CD4-positive, alpha-beta T cell (primary cell): ENCODE measurements at regions not wholly inside any gene's neighbourhood (a gene's known extent, or its start where the extent isn't known, plus 50 kb on each side); places are given as distances from the start of the nearest gene placed in this dataset.

Source experiments
- ATAC-seq: fragments of 200-7000 bp; cut with Tn5 transposase; one replicate; pipeline ENCODE4 v1.10.0; 2022; ENCODE audit warnings: mild to moderate bottlenecking; ENCODE audit not compliant: poor library complexity
- CTCF ChIA-PET: fragments of 350-600 bp; sonication (Branson Sonifier 250); formaldehyde crosslinking; loops from one replicate; lab custom pipeline; 2021; ENCODE audit warnings: antibody characterized with exemption, inconsistent platforms; lab: Charles Lee
- POLR2A ChIA-PET: fragments of 350-600 bp; sonication (Branson Sonifier 250); formaldehyde crosslinking; loops from one replicate; lab custom pipeline; 2021; ENCODE audit warnings: antibody characterized with exemption, inconsistent platforms; lab: Charles Lee
- DNase-seq, 14 experiments: peaks; one replicate each; pipeline ENCODE4 v3.0.0-alpha.2; 2013 to 2020; ENCODE audit warnings: mixed read lengths in 2 of 14
- H3K27ac ChIP-seq, 2 donors: one replicate each; pipeline versions ENCODE4 v1.5.1 to v1.7.0; 2013; ENCODE audit warnings: low read length in 2 of 2, low read depth in 1 of 2, mild to moderate bottlenecking in 1 of 2
- H3K27me3 ChIP-seq, 2 experiments: 1 replicate in 1 of 2; 2 replicates in 1 of 2; pipeline versions ENCODE4 v1.6.1 to v1.7.0; 2013; ENCODE audit warnings: low read length in 2 of 2, control low read depth in 1 of 2, mild to moderate bottlenecking in 1 of 2, moderate library complexity in 1 of 2; ENCODE audit not compliant: insufficient read depth in 2 of 2, control insufficient read depth in 1 of 2
- H3K36me3 ChIP-seq: one replicate; pipeline ENCODE4 v1.6.1; 2013; ENCODE audit warnings: low read length, control low read depth; ENCODE audit not compliant: insufficient read depth
- H3K4me1 ChIP-seq: one replicate; pipeline ENCODE4 v1.6.1; 2013; ENCODE audit warnings: low read length, control low read depth; ENCODE audit not compliant: insufficient read depth
- H3K4me3 ChIP-seq: one replicate; pipeline ENCODE4 v1.5.1; 2013; ENCODE audit warnings: mild to moderate bottlenecking, low read length, moderate library complexity
- H3K9me3 ChIP-seq, 2 experiments: 1 replicate in 1 of 2; 2 replicates in 1 of 2; pipeline versions ENCODE4 v1.6.1 to v1.7.0; 2013; ENCODE audit warnings: low read length in 2 of 2, mild to moderate bottlenecking in 2 of 2, control low read depth in 1 of 2, moderate library complexity in 1 of 2; ENCODE audit not compliant: control insufficient read depth in 1 of 2, insufficient read depth in 1 of 2
- H3K27ac Mint-ChIP-seq: one replicate; pipeline ENCODE4 v1.8.0; 2020; ENCODE audit warnings: mixed read lengths
- H3K27me3 Mint-ChIP-seq: one replicate; pipeline ENCODE4 v1.8.0; 2021; ENCODE audit warnings: mixed read lengths
- H3K36me3 Mint-ChIP-seq: one replicate; pipeline ENCODE4 v1.8.0; 2021; ENCODE audit warnings: low read depth, mixed read lengths
- H3K4me1 Mint-ChIP-seq: one replicate; pipeline ENCODE4 v1.8.0; 2021; ENCODE audit warnings: low read depth, mixed read lengths
- H3K4me3 Mint-ChIP-seq: one replicate; pipeline ENCODE4 v1.8.0; 2020; ENCODE audit warnings: mild to moderate bottlenecking, mixed read lengths
- H3K9me3 Mint-ChIP-seq: one replicate; pipeline ENCODE4 v1.8.0; 2020; ENCODE audit warnings: mixed read lengths
- intact Hi-C, 2 experiments: fragments of 100-400 bp; cut with DNase I in 1 of 2; cut with micrococcal nuclease in 1 of 2; formaldehyde crosslinking; loops; one replicate each; pipeline versions ENCODE4 v1.15.1 to v1.9.0; 2023 to 2025; cut with DNase I, micrococcal nuclease
- TF ChIP-seq, protein P1 (sequence below): fragments of 200-600 bp; IDR thresholded peaks from one replicate; pipeline ENCODE4 v1.8.0; 2022; ENCODE audit warnings: antibody characterized with exemption, mild to moderate bottlenecking

DNA sequence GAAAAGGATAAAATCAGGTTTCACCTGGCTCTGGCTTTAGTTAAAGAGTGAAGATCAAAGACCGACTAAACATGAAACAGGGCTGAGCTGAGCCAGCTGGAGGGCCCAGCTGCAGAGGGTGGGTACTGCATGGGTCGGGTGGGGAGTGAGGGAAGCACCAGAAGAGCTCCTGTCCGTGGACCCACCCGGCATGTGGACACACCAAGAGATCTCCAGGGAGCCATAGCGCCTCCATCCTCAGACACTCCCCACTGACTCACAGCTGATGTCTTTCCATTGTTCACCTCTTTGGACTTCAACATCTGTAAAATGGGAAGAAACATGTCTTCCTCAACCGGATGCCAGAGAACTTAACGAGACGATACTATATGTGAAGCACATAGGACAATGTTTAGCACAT, 178.3 kb upstream of the KLHL29 start:
- Mint-ChIP-seq H3K4me1 (no peaks in the 10 kb centered on the region), H3K4me3 (no peak overlapping the region), H3K36me3 (no peaks in the 10 kb centered on the region), H3K27ac (no peak overlapping the region), H3K27me3 (peaks cover 32% of the 10 kb centered on the region), H3K9me3 (peaks cover 3% of the 10 kb centered on the region)
- no peaks in the 10 kb centered on the region for H3K4me1 ChIP-seq
- POLR2A ChIA-PET: no interaction called here
- no peak overlapping the region for H3K27ac ChIP-seq
- intact Hi-C loops: no loop called here
- no peak overlapping the region for H3K4me3 ChIP-seq
- H3K27me3 ChIP-seq: no peaks in the 10 kb centered on the region
- ATAC-seq (no peak), DNase-seq (no peak)
- peaks cover 0 to 9% of the 10 kb centered on the region in 2 experiments for H3K9me3 ChIP-seq
- H3K36me3 ChIP-seq: no peaks in the 10 kb centered on the region
- CTCF ChIA-PET: no interaction called here
- TF ChIP-seq, protein P1, sequence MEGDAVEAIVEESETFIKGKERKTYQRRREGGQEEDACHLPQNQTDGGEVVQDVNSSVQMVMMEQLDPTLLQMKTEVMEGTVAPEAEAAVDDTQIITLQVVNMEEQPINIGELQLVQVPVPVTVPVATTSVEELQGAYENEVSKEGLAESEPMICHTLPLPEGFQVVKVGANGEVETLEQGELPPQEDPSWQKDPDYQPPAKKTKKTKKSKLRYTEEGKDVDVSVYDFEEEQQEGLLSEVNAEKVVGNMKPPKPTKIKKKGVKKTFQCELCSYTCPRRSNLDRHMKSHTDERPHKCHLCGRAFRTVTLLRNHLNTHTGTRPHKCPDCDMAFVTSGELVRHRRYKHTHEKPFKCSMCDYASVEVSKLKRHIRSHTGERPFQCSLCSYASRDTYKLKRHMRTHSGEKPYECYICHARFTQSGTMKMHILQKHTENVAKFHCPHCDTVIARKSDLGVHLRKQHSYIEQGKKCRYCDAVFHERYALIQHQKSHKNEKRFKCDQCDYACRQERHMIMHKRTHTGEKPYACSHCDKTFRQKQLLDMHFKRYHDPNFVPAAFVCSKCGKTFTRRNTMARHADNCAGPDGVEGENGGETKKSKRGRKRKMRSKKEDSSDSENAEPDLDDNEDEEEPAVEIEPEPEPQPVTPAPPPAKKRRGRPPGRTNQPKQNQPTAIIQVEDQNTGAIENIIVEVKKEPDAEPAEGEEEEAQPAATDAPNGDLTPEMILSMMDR: no peak

DNA sequence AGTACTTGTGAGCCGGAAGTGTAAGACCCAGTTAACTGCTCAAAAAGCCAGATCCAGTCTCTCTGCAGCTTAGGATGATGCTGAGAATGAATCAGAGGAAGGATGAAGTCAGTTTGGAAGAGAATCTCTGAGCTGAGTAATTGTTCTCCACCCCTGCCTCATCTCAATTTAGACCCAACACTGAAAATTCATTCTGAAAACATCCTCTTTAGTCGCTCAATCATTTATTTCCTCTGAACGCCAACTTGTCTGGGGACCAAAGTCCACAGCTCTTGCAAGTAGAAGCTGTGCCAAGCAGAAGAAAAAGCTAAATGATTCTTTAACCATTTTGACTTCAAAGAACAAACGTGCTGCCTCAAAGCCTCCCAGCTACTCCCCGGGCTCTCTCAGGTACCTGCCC, 177.1 kb upstream of the KLHL29 start:
- DNase-seq: no peak
- Mint-ChIP-seq H3K27me3 (peaks cover 26% of the 10 kb centered on the region), H3K4me3 (no peak overlapping the region), H3K4me1 (no peaks in the 10 kb centered on the region), H3K9me3 (peaks cover 3% of the 10 kb centered on the region), H3K36me3 (no peaks in the 10 kb centered on the region), H3K27ac (no peak overlapping the region)
- H3K27ac ChIP-seq: no peak overlapping the region
- CTCF ChIA-PET: no interaction called here
- TF ChIP-seq, protein P1: no peak
- H3K36me3 ChIP-seq: no peaks in the 10 kb centered on the region
- intact Hi-C loops: no loop called here
- H3K4me1 ChIP-seq: no peaks in the 10 kb centered on the region
- no peaks in the 10 kb centered on the region for H3K27me3 ChIP-seq
- ATAC-seq: no peak
- H3K9me3 ChIP-seq: peaks cover 0 to 9% of the 10 kb centered on the region in 2 experiments
- POLR2A ChIA-PET: no interaction called here
- no peak overlapping the region for H3K4me3 ChIP-seq

DNA sequence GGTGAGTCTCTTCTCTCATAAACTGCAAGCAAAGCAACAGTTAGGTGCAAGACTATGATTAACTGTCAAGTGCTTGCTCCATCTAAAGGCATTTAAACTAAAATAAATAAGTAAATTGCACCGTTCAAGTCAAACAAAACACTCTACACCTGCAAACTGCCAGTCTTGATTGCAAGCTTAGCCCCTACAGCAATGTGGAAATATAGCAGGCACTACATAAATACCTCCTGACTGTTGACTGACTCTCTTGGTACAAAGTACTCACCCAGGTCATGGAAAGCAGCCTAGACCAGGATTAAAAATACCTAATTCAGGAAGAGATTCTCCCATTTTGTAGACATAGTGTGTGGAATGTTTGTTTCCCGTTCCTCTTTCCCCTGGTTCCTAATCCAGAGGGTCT, 176.6 kb upstream of the KLHL29 start:
- H3K36me3 ChIP-seq: no peaks in the 10 kb centered on the region
- TF ChIP-seq, protein P1: no peak
- DNase-seq: no peak
- H3K27ac ChIP-seq: no peak overlapping the region
- peaks cover 22% of the 10 kb centered on the region for H3K27me3 Mint-ChIP-seq
- H3K4me1 Mint-ChIP-seq: no peaks in the 10 kb centered on the region
- peaks cover 3% of the 10 kb centered on the region for H3K9me3 Mint-ChIP-seq
- no peaks in the 10 kb centered on the region for H3K27me3 ChIP-seq
- ChIA-PET POLR2A (no interaction called here), CTCF (no interaction called here)
- no peaks in the 10 kb centered on the region for H3K36me3 Mint-ChIP-seq
- H3K27ac Mint-ChIP-seq: no peak overlapping the region
- peaks cover 0 to 11% of the 10 kb centered on the region in 2 experiments for H3K9me3 ChIP-seq
- H3K4me3 ChIP-seq: no peak overlapping the region
- ATAC-seq: no peak
- no peak overlapping the region for H3K4me3 Mint-ChIP-seq
- H3K4me1 ChIP-seq: no peaks in the 10 kb centered on the region
- intact Hi-C loops: no loop called here
